Caco-2 (cell line): ENCODE measurements at regions not wholly inside any gene's neighbourhood (a gene's known extent, or its start where the extent isn't known, plus 50 kb on each side); places are given as distances from the start of the nearest gene placed in this dataset.

ENCODE experiments used
- BruUV-seq: library from RNA; stranded (reverse); fragments of 400-500 nt; replicated peaks from 2 replicates; lab custom pipeline; 2021; lab: Mats Ljungman, UMichigan
- CTCF ChIA-PET: fragments of 300-600 bp; sonication (Branson Sonifier 250); formaldehyde crosslinking; loops from one replicate; lab custom pipeline; 2022; ENCODE audit warnings: antibody characterized with exemption; lab: Charles Lee
- POLR2A ChIA-PET: fragments of 300-600 bp; sonication (Branson Sonifier 250); formaldehyde crosslinking; loops from one replicate; lab custom pipeline; 2022; ENCODE audit warnings: antibody characterized with exemption; lab: Charles Lee
- DNase-seq, 2 experiments: peaks; one replicate each; pipeline versions ENCODE4 v3.0.0 to v3.0.0-alpha.2; 2020 to 2022
- H3K27me3 ChIP-seq: replicated peaks from 2 replicates; pipeline ENCODE4 v1.6.0; 2011; ENCODE audit warnings: low read length; ENCODE audit not compliant: control insufficient read depth, insufficient read depth
- H3K36me3 ChIP-seq: 2 replicates; pipeline ENCODE4 v1.5.1; 2011; ENCODE audit warnings: low read length; ENCODE audit not compliant: control insufficient read depth, insufficient read depth
- H3K4me1 ChIP-seq: fragments of 250-450 bp; sonication (Bioruptor Pico); 2 replicates; pipeline ENCODE4 v1.5.1; 2020; ENCODE audit warnings: mild to moderate bottlenecking
- H3K4me3 ChIP-seq: 2 replicates; pipeline ENCODE4 v1.5.1; 2011; ENCODE audit warnings: low read depth, mild to moderate bottlenecking, control low read depth, low read length
- H3K9me3 ChIP-seq: fragments of 250-450 bp; sonication (Bioruptor Pico); 2 replicates; pipeline ENCODE4 v1.5.1; 2020; ENCODE audit warnings: mild to moderate bottlenecking, moderate library complexity
- H3K27ac Mint-ChIP-seq: one replicate; pipeline ENCODE4 v1.8.0; 2022; ENCODE audit warnings: mixed read lengths; ENCODE audit not compliant: unreplicated experiment
- H3K27me3 Mint-ChIP-seq: one replicate; pipeline ENCODE4 v1.8.0; 2022; ENCODE audit warnings: mixed read lengths; ENCODE audit not compliant: insufficient read depth, unreplicated experiment
- H3K36me3 Mint-ChIP-seq: one replicate; pipeline ENCODE4 v1.8.0; 2022; ENCODE audit warnings: mild to moderate bottlenecking, mixed read lengths; ENCODE audit not compliant: insufficient read depth, unreplicated experiment
- H3K4me1 Mint-ChIP-seq: one replicate; pipeline ENCODE4 v1.8.0; 2022; ENCODE audit warnings: low read depth, mixed read lengths; ENCODE audit not compliant: unreplicated experiment
- H3K4me3 Mint-ChIP-seq: one replicate; pipeline ENCODE4 v1.8.0; 2022; ENCODE audit warnings: mild to moderate bottlenecking, moderate library complexity, mixed read lengths; ENCODE audit not compliant: unreplicated experiment
- H3K9me3 Mint-ChIP-seq: one replicate; pipeline ENCODE4 v1.8.0; 2022; ENCODE audit warnings: mixed read lengths; ENCODE audit not compliant: unreplicated experiment
- intact Hi-C: fragments of 100-400 bp; cut with micrococcal nuclease; formaldehyde crosslinking; loops from one replicate; pipeline ENCODE4 v1.10.0; 2022; ENCODE audit not compliant: unreplicated experiment
- TF ChIP-seq, protein P1 (sequence below), 2 experiments: fragments of 200-600 bp in 1 of 2; IDR thresholded peaks; 1 replicate in 1 of 2; 2 replicates in 1 of 2; pipeline versions ENCODE4 v1.5.1 to v1.8.0; 2011 to 2022; ENCODE audit warnings: antibody characterized with exemption in 1 of 2, control low read depth in 1 of 2, inconsistent platforms in 1 of 2, low read depth in 1 of 2, low read length in 1 of 2, mild to moderate bottlenecking in 1 of 2, moderate library complexity in 1 of 2; ENCODE audit not compliant: insufficient read depth in 1 of 2, severe bottlenecking in 1 of 2, unreplicated experiment in 1 of 2

GRCh38 chr1:90413519-90413918 is 303.6 kb downstream of the BARHL2 start:
- TF ChIP-seq, protein P1, sequence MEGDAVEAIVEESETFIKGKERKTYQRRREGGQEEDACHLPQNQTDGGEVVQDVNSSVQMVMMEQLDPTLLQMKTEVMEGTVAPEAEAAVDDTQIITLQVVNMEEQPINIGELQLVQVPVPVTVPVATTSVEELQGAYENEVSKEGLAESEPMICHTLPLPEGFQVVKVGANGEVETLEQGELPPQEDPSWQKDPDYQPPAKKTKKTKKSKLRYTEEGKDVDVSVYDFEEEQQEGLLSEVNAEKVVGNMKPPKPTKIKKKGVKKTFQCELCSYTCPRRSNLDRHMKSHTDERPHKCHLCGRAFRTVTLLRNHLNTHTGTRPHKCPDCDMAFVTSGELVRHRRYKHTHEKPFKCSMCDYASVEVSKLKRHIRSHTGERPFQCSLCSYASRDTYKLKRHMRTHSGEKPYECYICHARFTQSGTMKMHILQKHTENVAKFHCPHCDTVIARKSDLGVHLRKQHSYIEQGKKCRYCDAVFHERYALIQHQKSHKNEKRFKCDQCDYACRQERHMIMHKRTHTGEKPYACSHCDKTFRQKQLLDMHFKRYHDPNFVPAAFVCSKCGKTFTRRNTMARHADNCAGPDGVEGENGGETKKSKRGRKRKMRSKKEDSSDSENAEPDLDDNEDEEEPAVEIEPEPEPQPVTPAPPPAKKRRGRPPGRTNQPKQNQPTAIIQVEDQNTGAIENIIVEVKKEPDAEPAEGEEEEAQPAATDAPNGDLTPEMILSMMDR (IDR thresholded peaks at IDR 0.05; ENCODE audit: insufficient read depth in 1 of 2, low read depth in 1 of 2, low read length in 1 of 2, severe bottlenecking in 1 of 2, unreplicated experiment in 1 of 2) = no peak
- no peaks in the 10 kb centered on the region for H3K4me1 ChIP-seq
- CTCF ChIA-PET = no interaction called here
- H3K4me3 ChIP-seq = no peak overlapping the region
- no peak overlapping the region for H3K4me3 Mint-ChIP-seq
- H3K4me1 Mint-ChIP-seq = no peaks in the 10 kb centered on the region
- H3K9me3 ChIP-seq = no peaks in the 10 kb centered on the region
- POLR2A ChIA-PET = no interaction called here
- H3K36me3 ChIP-seq = no peaks in the 10 kb centered on the region
- no peak overlapping the region for H3K27ac Mint-ChIP-seq
- no peaks in the 10 kb centered on the region for H3K9me3 Mint-ChIP-seq
- no peaks in the 10 kb centered on the region for H3K36me3 Mint-ChIP-seq
- intact Hi-C loops = no loop called here
- no peak for DNase-seq
- H3K27me3 Mint-ChIP-seq = no peaks in the 10 kb centered on the region
- H3K27me3 ChIP-seq = no peaks in the 10 kb centered on the region
- BruUV-seq = no TSS peak

- H3K27me3 Mint-ChIP-seq = no peaks in the 10 kb centered on the region
- CTCF ChIA-PET = no interaction called here
- no peaks in the 10 kb centered on the region for H3K9me3 Mint-ChIP-seq
- Histone ChIP-seq H3K4me3 (no peak overlapping the region), H3K36me3 (no peaks in the 10 kb centered on the region), H3K9me3 (no peaks in the 10 kb centered on the region), H3K27me3 (no peaks in the 10 kb centered on the region), H3K4me1 (no peaks in the 10 kb centered on the region)
- H3K27ac Mint-ChIP-seq = no peak overlapping the region
- BruUV-seq = no TSS peak
- TF ChIP-seq, protein P1 (IDR thresholded peaks at IDR 0.05; ENCODE audit: insufficient read depth in 1 of 2, low read depth in 1 of 2, low read length in 1 of 2, severe bottlenecking in 1 of 2, unreplicated experiment in 1 of 2) = no peak
- no peaks in the 10 kb centered on the region for H3K36me3 Mint-ChIP-seq
- no peak for DNase-seq
- H3K4me3 Mint-ChIP-seq = no peak overlapping the region
- H3K4me1 Mint-ChIP-seq = no peaks in the 10 kb centered on the region
- intact Hi-C loops = no loop called here
- POLR2A ChIA-PET = no interaction called here
Measured at GRCh38 chr1:90412563-90412962, 304.5 kb downstream of the BARHL2 start.

DNA sequence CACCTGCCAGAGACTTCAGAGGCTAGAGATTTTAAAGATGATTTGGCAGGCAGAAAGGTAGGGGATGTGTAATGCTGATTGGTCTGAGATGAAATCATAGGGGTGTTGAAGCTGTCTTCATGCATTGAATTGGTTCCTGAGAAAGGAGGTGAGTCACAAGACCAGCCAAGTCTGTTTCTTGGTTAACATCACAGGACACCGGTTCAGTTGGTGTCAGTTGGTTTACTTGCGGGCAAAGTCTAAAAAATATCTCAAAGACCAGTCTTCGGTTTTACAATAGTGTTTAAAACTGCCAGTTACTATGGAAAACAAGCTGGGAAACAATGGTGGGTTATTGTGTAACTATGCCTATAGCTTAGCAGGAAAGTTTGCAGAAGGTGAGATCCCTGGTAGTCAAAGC is 305.9 kb downstream of the BARHL2 start:
- intact Hi-C loops = no loop called here
- no peaks in the 10 kb centered on the region for H3K9me3 Mint-ChIP-seq
- Histone ChIP-seq H3K4me1 (no peaks in the 10 kb centered on the region), H3K9me3 (no peaks in the 10 kb centered on the region), H3K27me3 (no peaks in the 10 kb centered on the region), H3K4me3 (no peak overlapping the region), H3K36me3 (no peaks in the 10 kb centered on the region)
- H3K27ac Mint-ChIP-seq = no peak overlapping the region
- DNase-seq = peak in 1 of 2 experiments; percentile 2
- no peak overlapping the region for H3K4me3 Mint-ChIP-seq
- no peaks in the 10 kb centered on the region for H3K4me1 Mint-ChIP-seq
- TF ChIP-seq, protein P1 (IDR thresholded peaks at IDR 0.05; ENCODE audit: insufficient read depth in 1 of 2, low read depth in 1 of 2, low read length in 1 of 2, severe bottlenecking in 1 of 2, unreplicated experiment in 1 of 2) = no peak
- CTCF ChIA-PET = no interaction called here
- H3K36me3 Mint-ChIP-seq = no peaks in the 10 kb centered on the region
- no TSS peak for BruUV-seq
- POLR2A ChIA-PET = no interaction called here
- H3K27me3 Mint-ChIP-seq = no peaks in the 10 kb centered on the region
